ENCODE measurements at regions not wholly inside any gene's neighbourhood (a gene's known extent, or its start where the extent isn't known, plus 50 kb on each side); places are given as distances from the start of the nearest gene placed in this dataset.
"Not testable (repeated sequence)": the region's sequence is repeated elsewhere in the genome, so short reads cannot be mapped to it uniquely, and the experiment has no call there.

- no peak for DNase-seq
Observed at GRCh38 chr10:30531751-30532530, 97.6 kb downstream of the LYZL2 start.

GRCh38 chr10:30529373-30529998 is 95.5 kb downstream of the MAP3K8 start:
- DNase-seq = peak; percentile 42

DNA sequence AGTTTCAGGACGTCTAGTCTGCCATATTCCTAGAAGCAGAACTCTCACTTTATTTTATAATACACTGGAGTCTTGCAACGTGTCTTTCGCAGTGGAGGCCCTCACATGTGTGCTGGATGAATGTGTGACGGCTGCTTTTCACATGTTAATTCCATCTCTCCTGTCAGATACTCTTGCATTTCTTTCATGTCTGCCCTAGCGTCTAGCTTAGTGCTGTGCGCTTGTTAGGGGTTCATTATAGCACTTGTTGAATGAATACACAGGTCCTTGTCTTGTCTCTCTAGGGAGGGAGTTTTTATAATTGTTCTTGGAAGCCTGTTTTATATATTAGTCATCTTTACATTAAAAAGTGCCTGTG is 94.4 kb downstream of the MAP3K8 start:
- no peak for DNase-seq

GRCh38 chr10:30527623-30528428 is 93.8 kb downstream of the MAP3K8 start:
- no peak for DNase-seq

DNA sequence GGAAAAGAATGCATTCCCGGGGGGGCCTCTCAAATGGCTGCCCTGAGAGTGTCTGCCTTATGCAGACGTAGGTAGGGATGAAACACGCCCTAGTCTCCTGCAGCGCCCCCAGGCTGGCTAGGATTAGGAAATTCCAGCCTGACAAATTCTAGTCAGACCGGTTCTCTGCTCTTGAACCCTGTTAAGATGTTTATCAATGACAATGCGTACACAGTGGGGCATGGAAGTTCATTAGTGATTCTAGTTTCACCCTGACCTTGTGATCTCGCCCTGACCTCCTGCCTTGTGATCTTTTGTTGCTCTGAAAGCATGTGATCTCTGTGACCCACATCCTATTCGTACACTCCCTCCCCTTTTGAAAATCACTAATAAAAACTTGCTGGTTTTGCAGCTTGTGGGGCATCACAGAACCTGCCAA is 88.7 kb downstream of the MAP3K8 start:
- DNase-seq = not testable (repeated sequence)

GRCh38 chr10:30518907-30519306 is 84.9 kb downstream of the MAP3K8 start:
- DNase-seq = no peak

All from right hindlimb (tissue), 1 donor.